CD4-positive, alpha-beta T cell treated with Interleukin-6 at 100 ng/mL for 8 hours (primary cell): ENCODE measurements at regions not wholly inside any gene's neighbourhood (a gene's known extent, or its start where the extent isn't known, plus 50 kb on each side); places are given as distances from the start of the nearest gene placed in this dataset.

Experiments
- DNase-seq: peaks from one replicate; pipeline ENCODE4 v3.0.0-alpha.2; 2020; ENCODE audit warnings: mixed read lengths, low spot score

DNA sequence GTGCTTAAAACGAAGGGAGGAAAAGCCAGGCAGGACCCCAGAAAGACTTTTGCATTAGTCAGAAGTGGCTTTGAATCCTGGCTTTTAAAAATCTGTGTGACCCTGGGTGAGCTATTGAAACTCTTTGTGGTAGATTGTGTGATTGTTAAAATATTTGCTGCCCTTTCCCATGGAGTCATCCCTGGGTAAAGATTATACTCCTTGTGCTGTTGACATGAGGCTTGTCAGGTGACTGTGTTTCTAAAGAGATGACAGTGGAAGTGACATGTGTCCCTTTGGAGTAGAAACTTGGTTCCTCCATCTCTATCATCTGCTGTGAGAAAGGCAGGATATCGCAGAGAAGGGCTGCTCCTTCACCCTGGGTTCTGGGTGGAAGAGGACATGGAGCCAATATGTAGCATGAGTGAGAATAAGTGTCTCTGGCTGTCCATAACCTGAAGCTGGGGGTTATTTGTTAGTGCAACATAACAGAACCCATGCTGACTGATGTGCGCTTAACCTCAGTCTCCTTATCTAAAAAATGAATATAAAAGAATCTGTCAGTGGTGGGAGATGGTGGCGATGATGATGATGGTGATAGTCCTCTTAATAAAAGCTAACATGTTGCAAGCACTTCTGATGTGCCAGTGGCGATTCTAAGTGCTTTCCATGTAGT lies 187.6 kb downstream of the RHOU start:
- no peak for DNase-seq

DNA sequence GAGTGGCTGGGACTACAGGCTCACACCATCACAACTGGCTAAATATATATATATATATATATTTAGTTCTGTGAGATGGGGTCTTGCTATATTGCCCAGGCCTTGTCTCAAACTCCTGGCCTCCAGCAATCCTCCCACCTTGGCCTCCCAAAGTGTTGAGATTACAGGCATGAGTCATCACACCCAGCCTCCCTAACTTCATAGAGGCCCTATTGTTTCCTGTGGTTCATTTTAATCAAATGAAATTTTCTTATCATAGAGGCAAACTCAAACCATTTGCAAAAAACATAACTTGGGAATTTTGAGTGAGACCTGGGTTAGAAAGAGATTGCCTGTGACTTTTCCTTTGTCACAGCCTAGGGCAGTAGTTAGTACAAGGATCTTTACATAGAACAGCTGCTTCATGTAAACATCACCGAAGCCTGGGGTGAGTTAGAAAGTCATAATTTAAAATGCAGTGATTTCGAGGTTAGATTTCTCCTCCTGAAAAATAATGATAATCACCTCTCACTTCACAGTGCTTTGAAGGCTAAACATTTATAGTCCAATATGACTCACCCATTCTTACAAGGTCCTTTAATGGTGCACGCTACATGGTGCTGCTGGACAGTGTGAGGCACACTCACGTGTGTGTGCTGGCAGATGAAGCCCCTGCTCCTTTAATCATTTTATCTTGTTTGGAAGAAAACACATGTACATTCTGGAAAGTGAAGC lies 188.9 kb downstream of the RHOU start:
- DNase-seq = no peak

- DNase-seq = no peak
Measured at GRCh38 chr1:228925691-228926090, 190.4 kb downstream of the RHOU start.

GRCh38 chr1:228927421-228927820 lies 192.1 kb downstream of the RHOU start:
- no peak for DNase-seq

GRCh38 chr1:228927946-228928898 lies 192.9 kb downstream of the RHOU start:
- no peak for DNase-seq

GRCh38 chr1:228929476-228930027 lies 194.3 kb downstream of the RHOU start:
- DNase-seq = no peak

DNA sequence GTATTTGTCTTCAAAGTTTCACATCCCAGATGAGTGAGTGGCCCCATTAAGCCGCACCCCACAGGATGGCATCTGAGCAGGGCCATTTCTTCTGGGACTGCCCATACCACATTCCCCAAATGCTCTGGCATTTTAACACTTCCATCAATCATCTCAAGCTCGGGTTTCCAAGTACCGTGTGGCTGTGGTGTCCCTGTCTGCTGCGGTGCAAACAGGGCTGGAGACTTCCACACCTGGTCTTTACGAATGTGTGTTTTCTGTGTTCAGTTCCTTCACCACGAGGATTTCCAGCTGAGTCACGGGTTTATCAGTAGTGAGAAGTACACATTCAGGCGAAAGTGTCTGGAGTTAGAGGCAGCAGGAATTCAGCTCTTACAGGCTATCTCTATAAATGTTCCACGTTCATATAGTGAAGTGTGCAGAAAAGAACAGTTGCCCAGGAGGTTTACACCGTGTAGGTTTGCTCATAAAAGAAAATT lies 195.2 kb downstream of the RHOU start:
- no peak for DNase-seq

- DNase-seq = no peak
Measured at GRCh38 chr1:228933753-228934152, 198.5 kb downstream of the RHOU start.

DNA sequence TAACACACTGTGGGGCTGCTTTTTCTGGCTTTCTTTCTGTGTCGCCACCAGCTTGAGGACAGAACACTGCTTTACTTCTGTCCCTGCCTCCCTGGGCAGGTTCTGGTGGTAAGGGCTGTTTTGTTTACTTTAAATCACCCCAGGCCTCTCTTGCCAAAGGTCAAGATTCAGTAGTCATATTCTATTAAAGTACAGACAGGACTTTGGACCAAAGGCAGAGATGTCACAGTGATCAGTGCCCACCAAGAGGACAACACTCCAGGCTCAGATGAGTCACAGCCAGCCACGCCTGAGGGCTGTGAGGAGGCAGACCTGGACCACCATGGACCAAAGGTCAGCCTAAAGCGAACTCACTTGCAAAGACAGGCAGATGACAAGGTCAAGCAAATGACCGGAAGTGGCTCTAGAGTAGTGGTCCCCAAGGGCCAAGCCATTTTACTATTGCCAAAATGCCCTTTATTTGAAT lies 200.0 kb downstream of the RHOU start:
- DNase-seq = no peak

GRCh38 chr1:228935855-228936727 lies 200.8 kb downstream of the RHOU start:
- peak; percentile 7 for DNase-seq

- DNase-seq = no peak
Measured at GRCh38 chr1:228936881-228937280, 201.6 kb downstream of the RHOU start.

- DNase-seq = no peak
Measured at GRCh38 chr1:228937351-228937750, 202.1 kb downstream of the RHOU start.

DNA sequence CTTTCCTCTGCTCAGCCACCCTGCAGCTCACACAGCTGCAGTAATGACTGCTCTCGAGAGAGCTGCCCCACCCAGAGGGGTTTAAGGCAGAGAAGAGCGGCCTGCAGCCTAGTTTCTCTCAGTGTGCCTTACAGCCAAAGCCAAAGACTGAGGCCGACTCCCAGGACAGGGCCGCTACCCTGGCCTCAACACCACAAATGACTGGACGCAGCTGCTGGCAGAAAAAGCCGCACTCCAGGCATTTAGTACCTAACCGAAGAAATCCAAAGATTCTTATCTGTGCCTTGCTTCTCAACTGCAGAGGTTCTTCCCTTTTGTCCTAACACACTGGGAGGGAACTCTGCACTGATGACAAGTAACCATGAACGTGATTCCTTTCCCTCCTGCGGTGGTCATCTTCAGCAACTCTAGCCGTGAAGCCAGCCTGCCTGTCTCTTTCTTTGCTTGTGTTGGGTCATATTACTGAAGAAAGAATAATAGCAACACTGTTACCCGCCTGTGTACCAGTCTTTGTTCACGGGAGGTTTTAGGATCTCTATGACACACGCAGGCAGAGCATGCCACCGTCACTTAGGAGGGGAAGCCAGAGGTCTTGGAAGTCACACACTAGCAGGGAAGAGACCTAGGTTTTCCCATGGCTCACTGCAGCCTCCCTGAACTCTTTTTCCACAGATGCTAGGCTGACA lies 202.7 kb downstream of the RHOU start:
- no peak for DNase-seq

DNA sequence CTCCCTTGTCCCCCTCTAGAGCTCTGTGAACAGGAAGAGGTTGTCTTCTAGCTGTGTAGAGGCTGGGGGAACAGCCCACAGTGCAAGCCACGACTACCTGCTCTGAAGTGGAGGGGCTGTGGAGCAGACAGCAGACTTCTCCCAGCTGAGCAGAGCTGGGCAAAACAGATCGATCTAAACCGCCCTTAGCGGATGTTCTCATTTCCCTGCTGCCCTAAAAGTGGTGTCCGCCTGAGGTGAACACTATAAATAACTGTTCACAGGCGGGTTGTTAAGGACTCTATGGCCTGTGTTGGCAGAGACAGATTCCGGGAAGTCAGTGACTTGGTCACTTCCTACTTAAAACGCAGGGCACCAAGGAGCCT lies 203.2 kb downstream of the RHOU start:
- peak; percentile 31 for DNase-seq

DNA sequence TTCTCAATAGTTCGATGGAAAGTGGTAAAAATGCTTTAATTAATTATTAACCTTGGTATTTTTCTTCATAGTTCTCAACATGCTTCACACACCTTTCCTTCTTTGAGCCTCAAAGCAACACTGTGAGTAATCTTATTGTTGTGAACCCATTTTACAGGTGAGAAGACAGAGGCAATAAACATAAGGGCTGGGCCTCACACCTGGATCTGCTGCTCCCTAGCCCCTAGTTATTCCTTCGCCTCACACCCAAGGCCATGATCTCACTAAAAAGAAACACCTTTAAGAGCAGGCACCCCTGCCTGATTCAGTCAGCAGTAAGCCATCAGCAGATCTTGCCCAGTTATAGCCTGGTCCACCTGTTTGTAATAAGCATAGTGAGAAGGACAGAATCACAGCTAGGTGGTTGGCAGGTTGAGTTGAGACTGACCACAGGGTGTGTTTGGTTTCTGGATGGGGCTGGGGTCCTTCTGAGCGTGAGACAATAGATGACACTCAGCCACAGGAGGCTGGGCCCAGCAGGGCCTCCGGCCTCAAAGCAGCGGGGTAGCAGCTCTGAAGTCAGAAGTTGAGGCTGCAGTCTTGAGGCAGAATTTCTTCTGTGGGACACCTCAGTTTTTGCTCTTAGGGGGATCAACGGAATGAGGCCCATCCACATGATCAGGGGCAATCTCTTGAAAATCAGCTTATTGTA lies 203.9 kb downstream of the RHOU start:
- no peak for DNase-seq

DNA sequence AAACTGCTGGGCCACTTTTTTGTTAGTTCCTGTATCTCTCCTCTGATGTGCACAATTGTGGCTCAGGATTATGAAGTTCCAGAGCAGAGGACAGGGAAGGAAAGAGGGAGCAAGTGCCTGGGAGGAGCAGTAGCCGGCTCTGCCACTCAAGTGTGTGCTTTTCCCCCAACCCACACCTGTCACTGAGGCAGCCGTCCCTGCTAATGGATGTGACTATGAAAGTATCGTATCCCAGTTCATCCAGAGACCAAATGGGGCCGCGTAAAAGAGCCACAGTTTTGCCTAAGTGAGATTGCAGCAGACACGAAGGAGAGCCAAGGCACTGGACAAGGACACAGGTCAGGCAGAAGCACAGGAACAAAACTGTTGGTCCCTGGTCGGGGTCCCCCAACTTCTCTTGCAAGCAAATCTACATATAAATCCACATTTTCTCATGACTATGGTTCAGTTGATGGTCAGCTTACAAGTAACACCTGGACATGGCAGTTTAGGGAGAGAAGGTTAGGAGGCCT lies 204.7 kb downstream of the RHOU start:
- no peak for DNase-seq

DNA sequence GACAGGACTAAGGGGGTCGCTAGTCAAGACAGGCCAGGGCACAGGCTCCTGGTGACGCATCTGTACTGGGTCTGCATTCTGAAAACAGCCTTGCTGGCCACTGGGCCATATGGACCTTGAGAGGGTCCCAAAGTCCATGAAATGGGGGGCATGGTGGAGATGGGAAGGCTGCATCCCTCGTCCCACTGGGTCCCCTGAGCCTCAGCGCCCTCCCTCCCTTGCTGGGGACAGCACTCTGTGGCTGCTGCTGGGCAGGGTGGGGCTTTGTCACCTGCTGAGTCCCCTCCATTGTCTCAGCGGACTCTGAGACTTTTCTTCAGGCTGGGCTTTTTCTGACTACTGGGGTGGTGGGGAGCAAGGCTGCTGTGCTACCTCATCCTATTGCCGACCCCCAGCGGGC lies 205.2 kb downstream of the RHOU start:
- no peak for DNase-seq

GRCh38 chr1:228940926-228941325 lies 205.6 kb downstream of the RHOU start:
- no peak for DNase-seq

DNA sequence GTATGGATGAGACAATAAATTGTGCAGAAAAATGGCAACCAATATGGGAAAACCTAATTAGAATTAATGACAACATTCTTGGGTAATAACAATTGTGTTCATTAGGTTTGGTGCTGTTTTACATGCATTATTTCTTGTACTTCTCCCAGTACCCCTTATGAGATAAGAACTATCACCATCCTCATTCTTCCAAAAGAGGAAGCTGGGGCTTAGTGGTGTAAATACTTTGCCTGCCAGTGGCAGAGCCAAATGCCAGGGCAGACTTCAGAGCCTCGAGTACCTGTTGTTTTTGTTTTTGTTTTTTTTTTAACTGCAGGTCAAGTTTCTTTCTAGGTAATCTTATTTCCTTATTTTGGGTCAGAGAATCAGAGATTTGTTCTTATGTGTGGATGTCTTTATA lies 206.4 kb downstream of the RHOU start:
- DNase-seq = no peak

- DNase-seq = no peak
Measured at GRCh38 chr1:228943436-228943835, 208.2 kb downstream of the RHOU start.
